ENCODE measurements at regions not wholly inside any gene's neighbourhood (a gene's known extent, or its start where the extent isn't known, plus 50 kb on each side); places are given as distances from the start of the nearest gene placed in this dataset.

- no peak for DNase-seq
Observed at GRCh38 chr6:146887447-146888077, 288.8 kb downstream of the ADGB start.

DNA sequence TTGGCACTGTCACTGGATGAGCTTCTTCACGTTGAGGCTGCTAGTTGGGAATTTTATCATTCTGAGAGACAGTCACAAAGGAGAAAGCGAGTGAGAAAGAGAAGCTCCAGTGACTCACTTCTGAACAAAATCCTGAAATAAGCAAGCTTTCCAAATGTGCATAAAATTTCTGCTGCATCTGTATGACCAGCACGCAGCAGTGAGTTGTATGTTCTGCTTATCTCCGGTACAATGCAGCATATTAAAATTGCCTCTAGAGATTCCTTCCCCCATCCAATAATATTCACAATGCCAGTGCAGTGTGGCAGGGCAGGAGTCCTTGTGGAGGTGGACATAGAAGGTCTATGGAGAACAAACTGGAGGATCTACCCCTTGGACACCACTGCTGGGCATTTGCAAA, 290.5 kb downstream of the ADGB start:
- DNase-seq, result no peak

GRCh38 chr6:146890172-146890571, 291.4 kb downstream of the ADGB start:
- no peak for DNase-seq

DNA sequence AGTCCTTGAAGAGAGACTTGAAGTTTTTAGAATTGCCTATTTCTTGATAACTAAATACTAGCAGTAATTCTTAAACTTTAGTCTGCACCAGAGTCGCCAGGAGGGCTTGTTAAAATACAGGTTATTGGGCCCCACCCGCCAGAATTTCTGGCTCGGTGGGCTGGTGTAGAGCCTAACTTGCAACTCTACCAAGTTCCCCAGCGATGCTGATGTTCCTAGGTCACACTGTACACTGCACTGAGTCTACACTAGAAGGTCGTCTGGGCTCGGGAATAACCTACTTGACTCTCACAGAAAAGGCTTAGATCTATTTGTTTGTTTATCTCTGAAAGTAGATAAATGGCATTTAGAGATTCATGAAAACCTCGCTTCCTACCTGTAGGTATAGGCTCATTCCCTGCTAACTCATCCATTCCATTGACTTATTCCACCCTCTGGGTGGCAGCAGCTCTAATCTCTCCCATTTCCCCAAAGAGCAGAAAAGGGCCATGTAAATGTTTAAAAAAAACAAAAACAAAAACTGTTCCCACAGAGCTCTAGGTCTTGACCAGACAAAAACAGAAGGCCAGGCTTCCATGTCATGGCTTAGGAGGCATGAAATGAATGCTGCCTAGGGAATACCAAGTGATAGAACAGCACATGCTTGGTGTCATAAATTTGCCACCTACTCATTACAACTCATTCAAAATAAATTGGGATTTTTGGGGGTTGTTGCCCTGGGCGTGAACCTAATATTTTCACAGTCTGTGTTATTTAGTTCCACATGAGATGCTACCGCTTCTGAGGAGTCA, 292.1 kb downstream of the ADGB start:
- no peak for DNase-seq

DNA sequence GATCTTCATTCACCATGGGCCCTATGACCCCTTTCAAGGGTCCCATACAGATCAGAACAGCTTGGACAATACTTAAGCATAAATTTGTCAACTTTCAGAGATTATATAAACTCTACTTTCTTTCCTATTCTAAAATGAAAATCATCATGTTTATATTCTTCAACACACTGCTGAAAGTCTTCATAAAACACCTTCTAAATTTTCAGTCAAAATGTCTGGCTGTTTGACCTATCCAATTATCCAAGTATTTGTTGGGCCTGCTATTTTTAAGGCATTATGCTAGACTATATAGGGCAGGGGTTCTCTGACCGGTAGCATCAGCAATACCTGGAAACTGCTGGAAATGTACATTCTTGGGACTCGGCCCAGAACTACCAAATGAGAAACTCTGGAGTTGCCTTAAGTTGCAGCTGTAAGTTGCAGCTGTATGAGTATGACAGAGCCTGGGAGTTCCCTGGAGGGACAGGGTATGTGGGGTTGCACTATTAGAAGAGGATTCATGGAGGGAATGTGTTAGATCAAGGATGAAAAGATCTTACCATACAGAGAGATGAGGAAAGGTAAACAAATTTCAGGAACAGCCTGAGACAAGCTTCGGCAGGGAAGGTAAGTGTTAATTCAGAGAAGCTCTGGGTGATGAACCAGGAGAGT, 293.0 kb downstream of the ADGB start:
- no peak for DNase-seq

- DNase-seq, result no peak
Observed at GRCh38 chr6:146892283-146892612, 293.5 kb downstream of the ADGB start.

- no peak for DNase-seq
Observed at GRCh38 chr6:146892613-146893401, 294.0 kb downstream of the ADGB start.

- no peak for DNase-seq
Observed at GRCh38 chr6:146893690-146894089, 294.9 kb downstream of the ADGB start.

DNA sequence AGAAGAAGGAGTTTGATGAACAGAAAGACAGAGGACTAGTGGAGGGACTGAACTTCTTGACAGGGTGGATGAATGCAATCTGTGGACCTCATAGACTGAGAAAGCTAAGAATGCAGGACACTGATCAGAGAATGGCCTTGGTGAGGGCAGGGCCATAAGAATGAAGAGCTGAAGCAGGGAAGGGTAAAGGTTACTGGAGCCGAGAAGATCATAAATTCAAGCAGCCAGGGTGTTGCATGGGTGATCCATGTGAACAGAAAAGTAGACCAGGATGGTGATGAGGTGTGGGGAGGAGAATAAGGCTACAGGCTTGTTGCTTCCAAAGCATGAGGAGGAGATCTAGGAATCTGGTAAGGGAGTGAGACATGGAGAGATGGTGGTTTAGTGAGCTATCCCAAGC, 295.9 kb downstream of the ADGB start:
- DNase-seq, result no peak

DNA sequence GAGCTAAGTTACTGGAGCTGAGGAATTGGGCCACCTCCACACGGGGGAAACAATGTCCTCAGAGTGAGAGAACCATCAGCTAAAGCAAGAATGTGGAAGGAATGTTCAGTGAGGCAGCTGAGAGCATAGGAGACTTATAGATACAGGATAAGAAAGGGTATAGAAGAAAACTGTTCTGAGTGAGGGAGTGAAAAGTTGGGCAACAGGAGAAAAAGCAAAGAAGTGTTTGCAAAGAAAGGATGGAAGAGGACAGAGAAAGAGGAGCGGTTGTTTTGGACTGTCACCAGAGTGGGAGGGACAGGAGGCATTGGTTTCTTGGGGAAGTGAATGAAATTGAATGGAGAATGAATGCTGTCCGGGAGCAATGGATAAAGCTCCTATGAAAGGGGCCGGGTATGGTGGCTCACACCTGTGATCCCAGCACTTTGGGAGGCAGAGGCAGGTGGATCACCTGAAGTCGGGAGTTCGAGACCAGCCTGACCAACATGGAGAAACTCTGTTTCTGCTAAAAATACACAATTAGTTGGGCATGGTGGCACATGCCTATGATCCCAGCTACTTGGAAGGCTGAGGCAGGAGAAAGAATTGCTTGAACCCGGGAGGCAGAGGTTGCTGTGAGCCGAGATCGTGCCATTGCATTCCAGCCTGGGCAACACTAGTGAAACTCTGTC, 296.5 kb downstream of the ADGB start:
- DNase-seq, result no peak

DNA sequence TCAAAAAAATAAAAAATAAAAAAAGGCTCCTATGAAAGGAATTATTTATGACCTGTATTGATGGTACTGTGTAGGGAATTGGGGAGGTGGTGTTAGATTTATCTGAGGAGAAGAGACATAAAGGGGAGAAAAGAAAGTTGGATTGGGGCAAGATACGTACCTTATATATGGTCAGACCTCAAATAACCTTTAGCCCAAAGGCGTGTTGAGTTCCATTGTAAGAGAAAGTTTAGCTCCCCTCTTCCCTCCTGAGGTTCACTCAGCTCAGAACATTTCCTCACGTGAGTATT, 296.9 kb downstream of the ADGB start:
- DNase-seq, result no peak

- DNase-seq, result no peak
Observed at GRCh38 chr6:146896062-146896813, 297.5 kb downstream of the ADGB start.

DNA sequence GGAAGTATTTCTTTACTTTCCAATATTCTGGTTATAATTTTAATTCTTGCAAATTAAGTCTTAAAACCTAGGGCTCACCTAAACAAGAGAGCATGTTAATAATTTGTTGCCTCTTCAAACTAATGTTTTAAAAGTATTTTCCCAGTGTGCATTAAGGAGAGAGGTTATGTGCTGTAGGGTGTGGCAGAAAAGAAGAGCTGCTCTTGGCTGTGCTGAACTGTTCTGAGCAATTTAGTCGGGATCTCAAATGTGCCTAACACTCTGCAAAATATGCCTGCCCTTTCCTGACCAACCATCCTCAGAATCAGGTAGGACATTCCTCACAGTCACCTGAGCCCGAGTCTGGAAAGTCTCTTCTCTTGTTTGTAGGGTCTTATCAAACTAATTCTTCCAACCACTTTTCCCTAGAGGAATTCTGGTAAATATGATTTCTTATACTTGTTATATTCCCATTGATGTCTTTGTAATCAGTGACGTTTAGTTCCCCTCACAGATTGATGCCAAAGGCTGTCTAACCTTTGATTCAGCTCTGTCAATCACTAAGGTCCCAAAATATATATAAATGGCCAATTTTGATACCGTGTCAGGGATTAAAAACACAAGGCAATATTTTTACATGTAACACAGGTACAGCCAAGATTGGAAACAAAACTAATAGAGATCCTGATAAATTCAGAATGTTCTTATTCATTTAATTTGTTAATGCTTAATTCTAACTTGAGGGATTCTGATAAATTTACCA, 298.4 kb downstream of the ADGB start:
- no peak for DNase-seq

GRCh38 chr6:146898069-146898887, 299.5 kb downstream of the ADGB start:
- DNase-seq, result no peak

DNA sequence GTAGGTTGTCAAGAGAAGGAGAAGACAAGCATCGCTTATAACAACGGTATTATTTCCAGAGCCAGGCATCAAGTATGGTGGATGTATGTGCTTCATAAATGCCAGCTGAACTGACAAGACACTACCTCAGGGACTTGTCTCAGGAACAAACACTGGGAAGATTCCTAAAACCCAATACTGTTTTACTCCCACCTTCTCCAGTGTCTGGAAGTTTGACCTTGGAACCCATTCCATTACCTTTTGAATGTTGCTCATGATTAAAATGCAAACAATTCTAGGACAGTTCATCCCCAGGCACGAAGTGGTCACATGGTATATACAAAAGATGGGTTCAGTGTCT, 300.1 kb downstream of the ADGB start:
- no peak for DNase-seq

DNA sequence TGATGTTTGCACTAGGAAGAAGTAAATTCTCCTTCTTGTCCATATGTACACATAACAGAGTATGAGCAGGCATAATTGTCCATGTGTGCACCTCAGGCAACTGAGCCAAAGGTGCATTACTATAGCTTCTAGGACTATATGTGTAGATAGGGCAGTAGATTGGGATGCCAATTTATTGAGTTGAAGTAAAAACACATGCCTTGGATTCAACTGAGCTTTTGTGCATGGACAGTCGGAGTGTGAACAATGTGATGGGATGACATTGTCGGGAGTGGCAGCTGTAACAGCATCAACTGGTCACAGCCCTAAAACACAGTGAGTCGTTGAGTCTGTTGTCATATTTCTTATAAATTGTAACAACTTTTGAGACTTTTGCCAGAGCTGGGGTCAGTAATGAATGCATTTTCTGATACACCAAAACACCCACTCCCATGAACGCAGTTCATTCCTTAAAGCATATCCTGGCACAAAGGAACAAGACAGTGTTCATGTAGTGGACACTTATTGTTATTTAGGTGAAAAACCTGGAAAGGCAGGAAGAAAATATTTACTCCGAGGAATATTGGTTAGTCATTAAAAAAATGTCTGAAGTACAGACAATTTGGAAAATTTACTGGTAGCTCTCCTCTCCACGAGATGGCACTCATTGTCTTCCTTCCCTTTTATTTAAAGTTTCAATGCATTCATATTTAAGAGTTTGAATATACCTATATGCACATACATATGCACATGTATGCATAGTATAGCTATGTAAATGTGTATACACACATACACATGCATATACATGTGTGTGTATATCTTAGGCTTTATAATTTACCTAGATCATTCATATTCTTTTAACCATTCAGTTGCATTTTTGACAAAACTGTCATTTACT, 302.0 kb upstream of the STXBP5 start:
- no peak for DNase-seq

DNA sequence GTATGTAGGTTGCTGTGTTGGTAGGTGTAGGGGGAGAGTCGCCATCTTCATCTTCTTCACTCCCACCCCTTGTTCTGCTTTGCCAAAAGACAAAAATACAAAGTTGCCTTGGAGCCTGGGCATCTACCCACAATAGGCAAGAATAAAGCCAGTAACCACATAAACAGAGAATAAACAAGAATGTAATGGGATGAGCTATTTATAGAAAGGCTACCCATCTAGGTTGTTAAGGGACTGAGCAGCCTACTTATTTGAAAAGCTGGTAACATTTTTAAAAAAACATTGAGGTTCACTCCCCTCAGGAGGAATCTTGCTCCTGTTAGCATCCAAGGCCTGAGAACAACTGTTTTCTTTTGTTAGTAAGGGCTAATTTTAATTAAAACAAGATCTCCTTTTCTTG, 301.4 kb upstream of the STXBP5 start:
- no peak for DNase-seq

DNA sequence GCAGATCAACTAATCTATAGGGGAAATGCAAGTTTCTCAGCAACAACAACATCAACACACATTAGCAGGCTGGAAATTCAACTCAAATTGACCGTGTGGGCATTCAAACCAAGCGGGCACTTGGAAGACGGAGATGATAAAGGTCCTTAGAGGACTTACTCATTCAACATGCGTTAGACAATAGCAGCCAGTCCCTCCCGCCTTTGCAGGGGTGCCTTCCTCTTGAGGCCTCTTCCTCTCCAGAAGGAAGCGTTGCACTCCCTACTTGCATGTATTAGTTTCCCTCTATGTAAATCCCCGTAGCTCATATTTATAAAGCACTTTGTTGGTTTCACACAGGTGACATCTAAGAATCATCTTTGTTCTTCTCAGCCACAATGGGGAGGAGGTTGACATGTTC, 300.8 kb upstream of the STXBP5 start:
- DNase-seq, result no peak

DNA sequence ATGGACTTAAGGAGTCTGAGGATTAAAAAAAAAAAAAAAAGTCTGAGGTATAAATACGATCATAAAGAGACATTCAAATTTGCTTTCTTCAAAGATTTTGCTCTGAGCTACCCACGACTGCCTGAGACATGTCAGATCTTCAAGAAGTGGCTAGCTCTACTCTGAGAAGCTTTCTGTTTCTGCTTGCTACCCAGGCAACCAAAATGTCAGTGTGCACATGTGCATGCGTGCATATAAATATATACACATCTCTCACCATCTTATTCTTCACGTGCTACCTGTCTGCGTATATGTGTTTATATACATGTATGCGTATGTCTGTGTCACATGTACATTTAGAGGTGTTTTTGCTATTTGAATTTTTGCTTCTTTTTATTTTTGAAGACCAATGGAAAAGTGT, 299.6 kb upstream of the STXBP5 start:
- no peak for DNase-seq

DNA sequence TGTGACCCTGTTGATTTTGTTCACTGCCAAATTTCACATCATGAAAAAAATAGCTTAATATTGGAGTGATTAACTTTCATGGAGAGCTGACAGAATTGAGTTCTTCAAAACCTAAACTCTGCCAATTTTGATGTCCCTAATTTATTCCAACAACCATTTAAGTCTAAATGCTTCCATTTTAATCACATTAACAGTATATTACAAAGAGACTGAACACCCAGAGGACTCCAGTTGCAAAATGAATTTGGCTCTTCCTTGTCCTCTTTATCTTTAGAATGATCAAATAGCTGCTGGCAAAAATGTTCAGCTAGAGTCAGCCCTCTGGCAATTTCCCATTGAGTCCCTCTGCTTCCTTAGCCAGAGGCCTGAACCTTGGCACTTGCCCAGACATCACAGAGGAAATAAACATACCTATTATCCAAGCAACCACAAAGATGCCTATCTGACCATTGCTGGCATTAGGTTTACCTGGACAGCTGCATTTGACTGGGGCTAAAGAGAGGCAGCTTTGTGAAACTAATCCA, 299.0 kb upstream of the STXBP5 start:
- peak; percentile 89 for DNase-seq
